Stimulated activated CD4-positive, alpha-beta T cell treated with anti-CD3 and anti-CD28 coated beads, Interleukin-12 subunit alpha, Interleukin-12 subunit beta, amount 100 ng/mL, for 24 hours (primary cell): ENCODE measurements at regions not wholly inside any gene's neighbourhood (a gene's known extent, or its start where the extent isn't known, plus 50 kb on each side); places are given as distances from the start of the nearest gene placed in this dataset.

Source experiments
- DNase-seq, 2 experiments: peaks; one replicate each; pipeline ENCODE4 v3.0.0-alpha.2; 2020; ENCODE audit warnings: low read depth in 2 of 2

DNA sequence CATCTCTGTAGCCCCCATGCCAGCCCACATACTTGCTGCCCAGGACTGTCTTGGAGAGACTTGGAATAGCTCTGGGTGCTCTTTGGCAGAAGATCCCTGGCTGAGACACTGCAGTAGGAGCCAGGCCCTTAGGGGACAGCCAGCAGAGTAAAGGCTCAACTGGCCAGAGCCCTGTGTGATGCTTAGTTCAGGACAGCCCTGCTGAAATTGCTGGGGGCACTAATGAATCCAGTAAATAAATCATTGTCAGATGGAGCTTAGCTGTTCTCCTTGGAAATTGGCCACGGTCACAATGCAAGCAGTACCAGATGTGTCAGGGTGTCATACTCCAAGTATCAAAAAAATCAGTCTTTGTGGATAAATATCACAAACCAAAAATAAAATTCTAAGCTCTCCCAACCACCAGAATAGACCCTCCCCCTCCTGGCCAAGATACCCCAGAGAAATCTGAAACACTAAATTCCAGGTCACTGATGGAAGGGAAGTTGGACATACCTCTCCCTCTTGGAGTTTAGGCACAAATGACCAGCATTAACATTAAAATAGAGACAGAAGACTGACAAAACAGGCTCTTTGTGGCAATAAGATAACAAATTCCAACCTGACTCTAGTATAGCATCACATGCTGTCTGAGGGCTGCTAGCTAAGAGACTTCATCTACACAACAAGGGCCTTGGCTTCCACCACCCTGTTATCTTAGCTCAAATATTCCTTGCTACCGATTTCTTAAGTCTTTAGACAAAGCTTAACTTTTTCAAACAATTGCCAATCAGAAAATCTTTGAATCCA is 83.2 kb upstream of the DNAH14 start:
- no peak for DNase-seq

DNA sequence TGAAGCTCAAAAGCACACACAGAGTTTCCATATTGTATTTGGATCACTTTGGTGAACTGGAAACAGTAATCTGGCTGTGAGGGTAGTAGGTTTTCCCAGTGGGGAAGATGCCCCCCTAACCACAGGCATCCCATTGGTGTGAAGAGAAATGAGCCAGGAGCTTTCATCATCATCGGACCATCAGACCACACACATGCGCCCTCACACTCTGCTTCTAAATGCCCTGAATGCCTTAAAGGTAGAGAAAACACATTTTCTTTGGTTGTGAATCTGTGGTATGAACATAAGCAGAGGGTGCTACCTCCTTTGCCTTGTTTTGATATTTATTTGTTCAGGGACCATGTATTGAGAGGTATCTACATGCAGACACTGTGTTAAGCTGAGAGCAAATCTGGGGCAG is 79.0 kb upstream of the DNAH14 start:
- no peak for DNase-seq

DNA sequence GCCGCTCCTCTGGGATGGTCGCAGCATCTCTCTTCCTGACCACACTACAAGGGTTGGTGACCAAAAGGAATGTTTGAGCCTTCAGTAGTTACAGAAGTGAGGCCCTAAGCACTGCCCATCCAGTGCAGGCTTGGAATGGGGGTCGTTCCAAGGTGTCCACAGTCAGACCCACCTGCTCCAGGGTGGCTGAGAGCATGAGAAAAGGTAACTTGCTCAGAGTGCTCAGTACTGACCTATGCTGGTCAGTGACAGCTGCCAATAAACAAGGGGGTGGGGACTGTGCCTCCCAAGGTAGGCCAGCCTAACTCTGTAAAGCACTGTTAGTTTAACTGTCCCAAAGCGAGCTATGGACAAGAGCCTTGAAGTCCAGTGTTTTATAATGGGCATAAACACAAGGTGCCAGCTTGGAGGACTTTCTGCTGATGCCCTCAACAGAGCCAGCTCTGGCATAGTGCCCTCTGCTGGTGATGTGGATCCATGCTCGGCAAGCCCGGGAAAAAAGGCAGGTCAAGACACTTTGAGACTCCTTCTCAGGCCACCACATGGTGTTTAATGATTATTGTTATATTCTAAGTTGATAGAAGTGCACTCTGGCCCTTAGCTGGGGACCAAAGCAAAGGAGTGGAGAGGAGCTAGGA is 78.1 kb upstream of the DNAH14 start:
- peak; percentile 24 to 55 for DNase-seq

DNA sequence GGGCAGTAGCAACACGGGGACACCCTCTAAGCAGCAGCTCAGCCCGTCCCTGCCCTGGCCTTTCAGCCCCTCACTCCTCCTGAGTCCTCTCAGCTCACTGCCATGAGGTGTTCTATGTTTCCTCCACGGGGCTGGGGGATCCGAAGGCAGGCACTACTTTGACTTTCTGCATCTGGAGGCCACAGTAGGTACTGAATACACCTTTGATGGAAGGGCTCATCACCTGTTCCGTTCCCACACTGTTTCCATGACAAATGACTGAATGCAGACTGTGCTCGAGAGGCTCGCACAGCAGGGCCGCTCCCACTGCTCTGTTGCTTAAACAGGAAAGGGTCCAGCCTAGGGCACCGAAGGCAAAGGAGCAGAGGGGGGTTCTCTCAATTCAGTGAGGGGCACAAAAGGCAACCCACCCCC is 77.6 kb upstream of the DNAH14 start:
- DNase-seq = no peak

DNA sequence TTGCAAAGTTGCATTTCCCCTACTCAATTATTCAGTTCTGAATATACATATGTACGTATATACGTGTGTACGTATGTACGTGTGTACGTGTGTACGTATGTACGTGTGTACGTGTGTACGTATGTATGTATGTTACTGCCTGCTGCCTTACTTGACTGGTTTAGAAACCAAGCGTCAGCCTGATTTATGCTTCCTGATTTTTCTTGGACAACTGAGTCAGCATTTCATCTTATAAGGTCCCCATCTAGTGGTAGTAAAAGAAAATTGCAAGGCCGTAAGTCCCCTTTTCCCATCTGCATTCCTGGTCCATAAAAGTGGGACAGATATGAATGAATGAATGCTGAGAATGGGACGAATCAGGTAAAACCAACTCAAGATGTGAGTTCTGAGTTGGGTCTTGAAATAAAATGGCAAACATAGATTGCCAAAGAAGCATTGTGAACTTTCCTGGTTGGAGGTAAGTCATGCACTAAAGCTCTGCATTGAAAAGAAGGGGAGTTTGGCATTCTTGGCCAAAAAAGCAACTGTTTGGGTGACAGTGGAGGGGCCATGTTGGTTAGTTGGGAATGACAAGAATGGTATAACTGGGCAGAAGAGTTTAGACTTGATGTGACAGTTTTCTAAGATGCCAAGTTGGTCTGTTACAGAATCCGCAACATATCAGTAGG is 76.4 kb upstream of the DNAH14 start:
- no peak for DNase-seq

DNA sequence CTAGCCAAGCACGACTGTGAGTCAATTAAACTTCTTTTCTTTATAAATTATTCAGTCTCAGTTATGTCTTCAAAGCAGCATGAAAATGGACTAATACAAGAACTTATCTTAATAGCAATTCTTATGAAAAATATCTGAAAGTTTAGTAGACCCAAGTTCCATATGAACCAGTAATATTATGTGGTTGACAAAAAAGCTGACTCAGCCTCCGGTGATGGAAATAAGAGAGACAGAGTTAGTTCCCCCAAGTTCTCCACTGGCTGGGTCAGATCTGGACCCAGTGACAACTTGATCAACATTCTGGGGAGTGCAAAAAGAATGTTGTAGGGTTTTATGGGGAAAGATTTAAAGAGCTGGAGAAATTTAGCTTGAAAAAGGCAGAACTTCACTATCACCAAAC is 72.5 kb upstream of the DNAH14 start:
- DNase-seq = no peak

DNA sequence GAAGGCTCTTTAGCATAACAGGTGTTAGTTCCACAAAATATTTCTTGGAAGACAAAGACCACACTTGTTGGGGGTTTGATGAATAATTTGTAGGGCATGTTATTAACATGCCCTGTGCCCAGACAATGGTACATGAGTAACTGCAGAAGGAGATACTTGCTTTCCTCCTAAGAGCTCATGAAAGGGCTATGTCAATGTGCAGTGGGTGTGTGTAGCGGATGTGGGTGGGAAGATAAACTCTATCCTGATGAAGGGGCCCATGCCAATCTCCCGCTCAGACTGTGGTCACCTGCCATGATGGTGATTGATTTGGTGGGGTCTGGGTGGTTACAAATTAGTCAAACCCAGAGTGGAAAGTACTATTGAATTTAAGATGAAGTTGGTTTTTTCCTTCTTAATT is 69.8 kb upstream of the DNAH14 start:
- DNase-seq = no peak

DNA sequence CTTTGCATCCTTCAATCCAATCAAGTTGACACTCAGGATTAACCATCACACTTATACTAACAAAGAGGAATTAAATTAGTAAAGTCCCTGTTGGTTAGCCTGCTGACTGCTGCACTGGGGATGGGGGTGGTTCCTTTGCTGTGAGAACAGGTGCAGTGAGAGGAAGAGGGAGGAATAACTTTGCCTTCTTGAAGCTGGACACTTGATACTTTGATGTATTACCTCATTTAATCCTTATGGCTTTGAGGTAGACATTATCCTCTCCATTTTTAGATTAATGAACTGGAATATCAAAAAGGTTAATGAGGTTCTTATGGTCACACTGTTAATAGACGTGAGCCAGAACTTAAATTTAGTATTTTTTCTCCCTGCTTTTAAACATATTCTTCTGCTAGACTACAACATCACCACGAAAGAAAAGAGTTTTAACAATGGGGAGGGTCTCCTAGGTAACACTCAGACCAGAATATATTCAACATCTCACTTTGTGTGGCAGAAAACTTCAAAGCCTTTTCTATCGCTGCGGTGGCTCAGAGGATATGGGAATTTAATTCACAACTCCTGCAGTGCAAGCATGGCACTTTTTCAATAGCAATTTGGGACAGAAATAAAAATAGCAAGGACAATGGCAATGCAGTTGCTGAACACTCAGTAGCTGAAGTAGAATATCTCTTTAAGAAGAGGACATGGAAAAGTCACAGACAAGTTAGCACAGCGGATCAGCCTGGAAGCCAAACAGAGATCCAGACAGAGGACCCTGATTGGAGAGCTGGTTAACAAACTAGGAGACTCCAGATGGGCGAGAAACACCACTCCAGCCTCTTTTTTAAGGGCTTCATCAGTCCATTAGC is 68.8 kb upstream of the DNAH14 start:
- no peak for DNase-seq

DNA sequence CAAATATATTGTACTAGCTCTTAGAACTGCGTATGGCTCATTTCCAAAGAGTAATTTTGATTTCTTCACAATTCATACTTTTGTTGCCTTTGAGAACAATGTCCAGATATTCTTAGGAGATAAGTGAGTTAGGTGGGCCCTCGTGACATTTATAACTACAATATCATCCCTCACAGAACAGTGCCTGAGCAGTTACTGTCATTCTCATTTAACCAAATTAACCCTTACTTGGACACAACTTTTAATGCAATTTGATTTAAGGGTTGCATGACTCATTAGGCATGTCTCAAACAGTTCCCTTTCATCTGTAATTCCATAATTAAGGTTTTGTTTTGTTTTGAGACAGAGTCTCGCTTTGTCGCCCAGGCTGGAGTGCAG is 68.1 kb upstream of the DNAH14 start:
- no peak for DNase-seq

DNA sequence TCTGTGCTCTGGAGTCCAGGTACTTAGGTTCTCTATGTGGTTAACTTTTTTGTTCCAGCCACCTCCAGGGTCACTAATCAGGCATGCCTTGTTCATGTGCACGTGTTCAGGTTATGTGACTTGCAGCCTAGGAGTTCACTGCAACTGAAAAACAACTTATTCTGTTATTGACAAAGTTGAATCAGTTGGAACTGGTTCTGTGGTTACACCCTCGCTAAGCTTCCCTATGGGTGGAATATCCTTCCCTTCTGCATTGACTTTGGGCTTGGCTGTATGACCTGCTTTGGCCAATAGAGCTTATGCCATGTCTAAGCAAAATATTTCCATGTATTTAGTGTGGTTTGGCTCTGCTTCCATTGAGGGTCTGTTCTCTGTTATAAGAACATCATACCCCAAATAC is 66.0 kb upstream of the DNAH14 start:
- no peak for DNase-seq

DNA sequence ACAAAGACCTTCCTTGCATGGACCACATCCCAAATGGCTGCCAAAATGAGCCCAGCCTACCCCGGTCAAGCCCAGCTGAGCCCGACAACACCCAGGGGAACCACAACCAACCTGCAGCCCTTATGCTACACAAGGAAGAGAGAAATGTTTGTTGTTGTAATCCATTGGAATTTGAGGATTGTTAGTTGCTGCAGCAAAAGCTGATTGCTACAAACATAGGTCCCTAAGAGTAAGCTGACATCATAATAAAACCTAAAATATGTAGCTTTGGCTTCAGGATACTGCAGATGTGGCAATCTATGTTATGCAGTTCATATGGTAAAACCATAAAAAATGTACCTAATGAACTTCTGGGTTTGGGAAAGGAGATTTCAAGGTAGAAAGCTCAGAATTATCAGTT is 65.5 kb upstream of the DNAH14 start:
- no peak for DNase-seq

DNA sequence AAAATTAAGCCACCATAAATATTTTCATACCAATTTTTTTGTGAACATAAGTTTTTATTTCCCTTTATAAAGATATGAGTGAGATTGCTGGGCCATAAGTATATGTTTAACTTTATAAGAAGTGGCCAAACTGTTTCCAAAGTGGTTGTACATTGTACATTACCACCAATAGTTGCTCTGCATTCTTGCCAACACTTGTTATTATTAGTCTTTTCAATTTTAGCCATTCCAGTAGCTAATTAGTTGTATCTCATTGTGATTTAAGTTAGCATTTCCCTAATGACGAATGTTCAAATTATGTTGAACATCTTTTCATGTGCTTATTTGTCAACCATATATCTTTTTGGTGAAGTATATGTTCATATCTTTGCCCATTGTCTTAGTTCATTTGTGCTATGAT is 64.0 kb upstream of the DNAH14 start:
- no peak for DNase-seq

DNA sequence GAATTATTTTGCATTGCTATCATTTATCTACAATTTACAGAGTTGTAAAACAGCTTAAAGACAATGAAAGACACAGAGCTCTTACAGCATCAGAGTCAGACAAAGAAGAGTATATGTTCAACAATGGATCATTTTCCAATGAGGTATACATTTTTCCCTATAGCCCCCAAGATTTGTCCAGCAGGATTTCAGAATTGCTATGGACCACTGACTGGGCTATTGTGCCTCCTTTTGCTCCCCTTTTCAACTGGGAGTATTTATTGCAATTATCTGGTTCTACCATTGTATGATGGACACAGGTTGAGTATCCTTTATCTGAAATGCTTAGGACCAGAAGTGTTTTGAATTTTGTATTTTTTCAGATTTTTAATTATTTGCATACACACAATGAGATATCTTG is 62.5 kb upstream of the DNAH14 start:
- no peak for DNase-seq

DNA sequence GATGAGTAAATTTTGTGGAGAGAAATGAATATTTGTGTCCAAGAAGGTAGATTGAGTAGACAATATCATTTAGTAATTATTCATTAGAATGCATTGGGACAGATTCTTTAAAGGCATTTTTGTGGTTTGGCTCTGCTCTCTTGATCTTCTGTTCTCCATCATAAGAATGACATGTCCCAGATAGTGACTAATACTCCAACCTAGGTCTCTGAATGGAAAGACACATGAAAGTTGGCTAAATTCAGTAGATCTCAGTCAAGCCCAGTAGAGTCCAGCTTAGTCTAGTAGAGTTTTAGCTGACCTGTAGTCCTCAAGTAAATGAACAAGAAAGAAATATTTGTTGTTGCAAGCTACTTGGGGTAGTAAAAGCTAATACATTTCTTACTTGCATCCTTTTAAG is 61.8 kb upstream of the DNAH14 start:
- no peak for DNase-seq

DNA sequence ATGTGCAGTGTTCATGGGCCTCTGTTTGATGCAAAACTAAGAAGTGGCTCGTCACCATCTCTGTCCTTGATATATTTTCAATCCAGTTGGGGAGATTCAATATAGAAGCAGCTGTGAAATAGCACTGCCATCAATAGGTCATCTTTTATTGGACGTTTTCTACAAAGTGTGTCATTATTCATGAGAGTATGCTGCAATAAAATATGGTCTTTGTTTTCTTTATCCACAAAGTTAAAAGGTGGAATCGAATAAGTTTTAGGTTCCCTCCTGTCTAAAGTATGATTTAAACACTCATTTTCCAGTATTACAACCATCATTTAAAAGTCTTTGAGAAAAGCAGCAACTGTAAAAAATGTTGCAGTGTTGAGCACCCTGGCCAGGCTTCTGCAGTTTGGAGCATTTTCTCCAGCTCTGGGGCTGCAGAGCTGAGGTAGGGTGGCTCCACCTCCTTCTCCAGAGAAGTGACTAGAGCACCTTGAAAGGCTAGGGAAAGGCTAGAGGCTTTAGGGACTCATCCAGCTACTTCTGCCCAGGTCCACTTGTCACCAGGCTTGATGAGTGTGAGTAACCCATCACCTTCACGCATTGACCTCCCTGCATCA is 56.5 kb upstream of the DNAH14 start:
- DNase-seq = no peak

DNA sequence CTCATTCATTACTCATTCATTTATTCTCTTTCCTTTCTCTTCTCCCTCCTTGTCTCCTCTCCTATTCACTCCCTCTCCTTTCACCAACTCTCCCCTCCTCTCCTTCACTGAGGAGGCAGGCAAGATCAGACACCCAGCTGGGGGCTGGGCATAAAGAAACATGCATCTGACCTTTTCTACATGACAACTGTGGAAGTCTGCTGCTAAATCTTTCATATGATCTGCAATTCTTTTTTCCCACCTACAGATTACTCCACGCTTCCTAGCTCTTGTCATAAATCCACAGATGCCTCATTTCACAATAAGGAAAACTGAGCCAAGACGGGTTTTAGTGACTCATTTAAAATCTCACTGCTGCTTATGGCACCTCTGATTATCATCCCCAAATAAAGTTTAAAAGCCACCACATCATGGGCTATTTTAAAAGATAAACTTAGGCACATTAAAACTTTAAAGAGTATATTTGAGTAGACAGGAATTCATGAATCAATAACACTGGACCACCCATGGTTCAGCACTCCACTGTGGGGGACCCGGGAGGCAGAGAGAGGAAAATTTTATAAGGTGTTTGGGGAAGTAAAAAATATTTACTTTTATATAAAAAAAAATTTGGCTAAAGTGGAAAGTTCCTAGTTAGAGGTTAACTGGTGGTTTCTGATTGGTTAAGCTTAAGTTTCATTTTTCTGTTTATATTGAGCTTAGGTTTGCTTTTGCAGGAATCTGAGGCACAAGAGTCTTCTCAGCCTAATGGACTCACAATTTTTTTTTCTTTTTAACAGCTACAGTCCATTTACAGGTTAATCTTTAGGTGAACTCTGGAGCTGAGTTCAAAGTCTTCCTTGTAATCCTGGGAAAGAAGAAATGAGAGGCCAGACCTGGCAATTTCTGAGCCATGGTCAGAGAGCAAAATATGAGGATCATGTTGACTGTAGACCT is 55.8 kb upstream of the DNAH14 start:
- DNase-seq = no peak

DNA sequence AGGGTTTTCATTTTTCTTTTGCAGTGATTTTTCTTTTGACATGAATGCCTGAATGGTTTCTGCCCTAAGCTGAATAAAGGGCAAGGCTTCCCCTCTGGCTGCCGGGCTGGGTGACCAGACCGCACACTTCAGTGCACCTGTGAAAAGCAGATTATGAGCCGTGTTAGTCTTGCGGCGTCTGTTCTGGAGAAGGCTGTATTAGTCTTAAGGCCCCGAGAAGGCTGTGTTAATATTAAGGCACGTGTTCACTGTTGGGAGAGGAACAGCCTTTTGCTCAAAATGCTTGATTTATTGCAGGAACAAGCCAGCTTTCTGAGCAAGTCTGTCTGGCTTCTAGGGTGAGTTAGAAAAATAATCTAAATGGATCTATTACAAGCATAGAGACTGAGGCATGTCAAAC is 54.7 kb upstream of the DNAH14 start:
- no peak for DNase-seq

DNA sequence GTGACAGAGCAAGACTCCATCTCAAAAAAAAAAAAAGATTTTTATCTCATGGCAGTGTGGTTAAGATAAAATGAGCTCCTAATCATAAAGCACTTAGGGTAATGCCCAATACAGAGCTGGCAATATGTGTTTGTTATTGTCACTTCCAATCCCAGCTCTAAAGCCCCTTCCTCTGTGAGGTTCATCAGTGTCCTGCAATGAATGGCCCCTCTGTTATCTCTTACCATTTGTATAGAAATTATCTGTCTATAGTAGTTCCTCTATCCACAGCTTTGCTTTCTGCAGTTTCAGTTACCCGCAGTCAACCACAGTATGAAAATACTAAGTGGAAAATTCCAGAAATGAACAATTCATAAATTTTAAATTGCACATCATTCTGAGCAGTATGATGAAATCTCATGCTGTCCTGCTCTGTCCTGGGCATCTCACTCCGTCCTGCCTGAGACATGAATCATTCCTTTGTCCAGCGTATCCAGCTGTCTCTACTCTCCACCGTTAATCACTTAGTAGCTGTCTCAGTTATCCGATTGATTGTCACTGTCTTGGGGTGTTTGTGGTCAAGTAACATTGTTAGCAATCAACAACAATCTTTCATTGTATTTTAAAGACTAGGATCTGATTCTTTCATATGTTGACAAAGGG is 50.2 kb upstream of the DNAH14 start:
- no peak for DNase-seq
